ENCODE measurements at regions not wholly inside any gene's neighbourhood (a gene's known extent, or its start where the extent isn't known, plus 50 kb on each side); places are given as distances from the start of the nearest gene placed in this dataset.

GRCh38 chrX:40298572-40299479 lies 201.1 kb upstream of the BCOR start:
- peak in 1 of 4 experiments; percentile 5 for TF ChIP-seq CTCF (IDR thresholded peaks at IDR 0.05)
- TF ChIP-seq POLR2A (IDR thresholded peaks at IDR 0.05), result no peak

Measured in uterus (tissue), 2 donors.